Urothelium cell line (cell line): ENCODE measurements at regions not wholly inside any gene's neighbourhood (a gene's known extent, or its start where the extent isn't known, plus 50 kb on each side); places are given as distances from the start of the nearest gene placed in this dataset.

Source experiments
- DNase-seq: peaks from one replicate; pipeline ENCODE4 v3.0.0; 2011; ENCODE audit warnings: low spot score, mixed read lengths
- FAIRE-seq: peaks from 2 replicates; lab custom pipeline; 2011; peaks lifted over from hg19 to GRCh38; lab: Jason Lieb, UNC

GRCh38 chr7:22962775-22963350 lies 51.1 kb downstream of the HYCC1 start:
- FAIRE-seq = no peak
- DNase-seq = no peak

DNA sequence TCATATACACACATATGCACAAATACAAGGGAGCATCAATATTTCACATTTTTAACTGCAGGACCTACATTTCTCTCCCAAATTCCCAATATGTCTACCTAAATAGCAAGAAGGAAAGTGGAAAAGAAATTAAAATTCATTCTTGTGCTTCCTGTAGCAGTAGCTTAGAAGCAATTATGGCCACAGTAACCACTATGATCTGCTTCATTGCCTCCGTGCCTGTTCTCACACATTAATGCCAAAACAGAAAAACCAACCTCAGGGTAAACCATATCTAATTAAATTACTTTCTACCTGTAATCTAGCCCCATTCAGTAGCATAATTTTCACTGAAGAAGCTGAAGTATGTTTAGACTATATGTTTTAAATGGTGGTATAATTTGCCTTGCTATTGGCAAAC lies 55.2 kb downstream of the HYCC1 start:
- FAIRE-seq (peak; percentile 9), DNase-seq (no peak)

DNA sequence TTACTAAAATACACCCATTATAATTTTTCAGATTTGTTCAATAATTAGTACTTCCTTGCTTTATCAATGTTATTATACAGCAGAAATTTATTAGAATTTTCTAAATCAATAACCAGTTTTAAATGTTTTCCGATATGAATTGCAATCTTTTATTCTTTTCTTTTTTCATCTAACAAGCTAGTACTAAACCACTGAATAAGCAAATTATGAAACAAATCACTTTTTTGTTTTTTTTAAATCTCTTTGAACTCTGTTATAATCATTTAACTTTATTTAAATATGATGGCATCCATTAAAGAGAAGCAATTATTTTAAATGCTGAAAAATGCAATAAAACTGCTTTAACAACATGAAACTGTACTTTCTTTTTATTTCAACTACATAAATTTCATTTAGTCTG lies 59.7 kb downstream of the HYCC1 start:
- FAIRE-seq = no peak
- no peak for DNase-seq

GRCh38 chr7:22952306-22953015 lies 61.5 kb downstream of the HYCC1 start:
- no peak for FAIRE-seq
- no peak for DNase-seq

- no peak for DNase-seq
- no peak for FAIRE-seq
Measured at GRCh38 chr7:22949944-22950343, 64.0 kb downstream of the HYCC1 start.

DNA sequence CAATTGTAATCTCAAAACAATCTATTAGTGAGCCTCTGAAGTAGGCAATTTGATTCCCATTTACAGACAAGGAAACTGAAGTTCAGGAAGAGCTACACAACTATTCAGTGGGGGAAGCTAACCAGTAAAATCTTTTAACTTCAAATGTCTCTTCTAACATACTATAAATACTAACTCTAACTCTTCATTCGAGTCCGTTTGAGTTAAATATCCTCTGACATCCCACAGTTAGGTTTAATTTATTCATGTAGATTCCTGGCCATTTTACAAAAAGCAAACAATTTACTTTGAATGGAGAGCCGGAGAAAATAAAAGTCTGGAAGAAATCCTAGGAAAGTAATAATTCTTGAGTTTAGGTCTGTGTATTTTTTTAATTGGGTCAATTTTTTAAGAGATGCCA lies 64.7 kb downstream of the HYCC1 start:
- no peak for FAIRE-seq

DNA sequence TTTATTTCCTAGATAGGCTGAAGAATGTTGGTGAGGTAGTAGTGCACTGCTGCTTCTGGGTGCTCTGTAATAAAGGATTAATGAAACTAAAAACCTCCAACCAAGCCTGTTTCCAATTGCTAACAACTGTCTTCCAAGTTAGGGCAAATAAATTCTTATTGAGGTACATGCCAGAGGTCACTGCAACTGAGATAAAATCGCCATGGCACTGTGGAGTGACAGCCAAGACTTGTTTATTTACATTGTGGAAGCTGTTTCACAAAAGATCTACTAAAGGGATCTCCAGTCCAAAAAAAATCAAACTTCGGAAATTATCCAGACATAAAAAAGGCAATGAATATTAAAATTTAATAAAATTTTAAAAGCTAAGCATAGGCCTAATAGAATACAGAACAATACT lies 65.2 kb downstream of the HYCC1 start:
- DNase-seq (no peak), FAIRE-seq (no peak)

More for the DNA sequence above, 64.7 kb downstream of the HYCC1 start:
- DNase-seq = no peak

- FAIRE-seq = no peak
- no peak for DNase-seq
Measured at GRCh38 chr7:22945584-22945983, 68.3 kb downstream of the HYCC1 start.

DNA sequence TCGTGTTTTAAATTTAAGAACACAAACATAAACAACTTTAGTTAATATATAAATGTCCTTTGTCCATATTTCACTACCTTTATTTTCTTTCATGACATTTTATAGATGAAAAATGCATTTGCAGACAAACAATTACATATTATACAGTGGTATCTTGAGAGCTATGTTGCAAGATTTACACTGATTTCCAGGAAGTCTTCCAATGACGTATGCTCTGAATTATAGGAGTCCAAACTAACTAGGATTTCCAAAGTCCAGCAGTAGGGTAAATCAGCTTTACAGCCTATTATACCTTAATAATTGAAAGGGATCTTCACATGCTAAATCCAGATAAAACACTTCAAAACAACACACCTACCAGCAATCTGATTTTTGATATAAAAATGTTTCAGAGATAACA lies 69.4 kb downstream of the HYCC1 start:
- DNase-seq (no peak), FAIRE-seq (no peak)

GRCh38 chr7:22944022-22944421 lies 69.9 kb downstream of the HYCC1 start:
- no peak for DNase-seq
- FAIRE-seq = no peak

- FAIRE-seq = no peak
Measured at GRCh38 chr7:22942191-22942590, 71.7 kb downstream of the HYCC1 start.

DNA sequence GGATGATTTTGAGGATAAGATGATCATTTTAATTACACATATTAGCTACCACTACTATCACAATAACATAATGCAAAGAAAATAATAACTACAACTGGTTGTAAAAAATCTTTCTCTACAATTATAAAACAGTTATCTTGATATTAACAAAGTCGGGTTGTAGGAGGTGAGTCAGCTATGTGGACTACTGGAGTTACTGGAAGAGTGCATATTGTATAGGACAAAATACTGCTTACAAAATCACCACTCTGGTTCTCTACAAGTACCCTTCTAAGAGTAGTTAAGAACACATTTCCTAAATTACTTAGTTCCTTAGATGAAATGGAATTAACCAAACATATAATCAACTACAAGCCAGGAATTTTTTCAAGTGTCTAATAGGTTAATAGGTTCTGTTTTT lies 74.1 kb downstream of the HYCC1 start:
- FAIRE-seq (no peak), DNase-seq (no peak)

More at GRCh38 chr7:22942191-22942590, 71.7 kb downstream of the HYCC1 start:
- no peak for DNase-seq

DNA sequence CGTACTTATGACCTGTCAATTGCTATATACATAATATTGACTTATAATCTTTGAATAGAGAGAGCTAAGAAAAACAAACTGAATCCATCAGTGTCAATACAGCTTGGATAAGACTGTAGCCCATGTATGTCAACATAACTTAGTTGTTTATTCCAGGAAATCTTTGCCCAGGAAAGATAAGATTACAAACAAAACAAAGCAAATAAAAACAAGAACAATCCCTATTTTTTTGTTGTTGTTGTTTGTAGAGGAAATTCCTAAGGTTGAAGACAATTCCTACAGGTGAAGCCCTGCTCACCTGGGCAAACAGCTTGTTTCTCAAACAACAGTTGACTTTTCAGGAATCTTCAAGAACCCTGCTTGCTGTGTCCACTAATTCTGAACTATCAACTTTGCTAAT lies 76.0 kb downstream of the HYCC1 start:
- DNase-seq (no peak), FAIRE-seq (no peak)

DNA sequence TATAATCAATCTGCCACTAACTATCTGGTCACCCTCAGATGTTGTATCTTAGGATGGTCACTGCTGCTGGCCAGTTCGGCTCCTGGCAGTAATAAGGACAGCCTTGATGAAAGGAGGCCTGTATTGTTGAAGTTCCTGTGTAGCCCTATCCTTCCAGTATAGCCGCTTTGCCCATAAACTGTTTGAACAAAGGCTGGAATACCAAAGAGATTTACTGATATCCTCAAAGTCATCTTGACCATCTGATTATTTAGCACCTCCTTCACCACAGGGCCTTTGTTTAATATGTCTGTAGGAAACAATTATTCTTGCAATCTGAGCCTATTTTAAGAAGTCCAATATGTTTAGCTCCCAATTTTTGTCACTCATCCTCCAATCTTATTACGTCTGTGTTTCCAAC lies 77.7 kb downstream of the HYCC1 start:
- FAIRE-seq = no peak
- DNase-seq = no peak

DNA sequence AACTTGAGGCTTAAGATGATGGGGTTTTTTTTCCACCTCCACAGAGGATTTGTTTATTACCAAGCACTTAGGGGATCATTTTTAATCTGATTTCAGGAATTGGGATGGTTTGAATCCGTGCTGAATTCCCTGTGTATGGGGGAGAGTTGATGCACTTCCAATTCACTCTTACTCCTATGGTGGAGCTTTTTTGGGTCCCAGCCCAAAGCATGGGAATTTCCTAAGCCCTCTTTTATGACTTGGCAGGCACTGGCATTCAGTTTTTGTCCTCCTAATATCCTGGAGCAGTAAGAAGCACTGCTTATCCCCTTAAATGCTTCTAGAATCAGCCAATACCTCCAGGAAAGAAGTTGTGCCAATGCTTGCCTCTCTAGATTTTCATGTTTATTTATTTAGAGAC lies 78.7 kb downstream of the HYCC1 start:
- no peak for DNase-seq
- FAIRE-seq = no peak

DNA sequence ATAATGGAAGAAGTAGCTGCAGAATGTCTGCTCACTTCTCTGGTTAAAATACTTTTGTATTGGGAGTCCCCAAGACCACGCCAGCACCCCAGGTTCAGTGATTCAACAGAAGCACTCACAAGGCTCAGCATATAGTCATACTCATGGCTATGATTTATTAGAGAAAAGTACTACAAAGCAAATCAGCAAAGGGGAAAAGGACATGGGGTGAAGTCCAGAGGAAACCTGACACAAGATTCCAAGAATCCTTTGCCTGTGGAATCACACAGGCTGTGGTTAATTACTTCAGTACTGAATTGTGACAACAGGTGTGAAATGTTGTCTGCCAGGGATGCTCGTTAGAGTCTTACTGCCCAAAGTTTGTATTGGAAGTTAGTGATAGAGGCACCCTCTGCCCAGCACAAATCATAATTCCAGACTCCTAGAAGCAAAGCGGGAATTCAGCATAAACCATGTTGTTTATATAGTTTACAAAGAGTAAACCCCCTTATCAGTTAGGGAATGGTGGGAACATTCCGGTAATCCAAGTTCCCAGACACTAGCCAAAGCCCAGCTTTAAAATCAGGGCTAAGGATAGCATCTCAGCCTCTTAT lies 79.4 kb downstream of the HYCC1 start:
- FAIRE-seq (no peak), DNase-seq (no peak)

- no peak for FAIRE-seq
- DNase-seq = no peak
Measured at GRCh38 chr7:22934023-22934422, 79.9 kb downstream of the HYCC1 start.

DNA sequence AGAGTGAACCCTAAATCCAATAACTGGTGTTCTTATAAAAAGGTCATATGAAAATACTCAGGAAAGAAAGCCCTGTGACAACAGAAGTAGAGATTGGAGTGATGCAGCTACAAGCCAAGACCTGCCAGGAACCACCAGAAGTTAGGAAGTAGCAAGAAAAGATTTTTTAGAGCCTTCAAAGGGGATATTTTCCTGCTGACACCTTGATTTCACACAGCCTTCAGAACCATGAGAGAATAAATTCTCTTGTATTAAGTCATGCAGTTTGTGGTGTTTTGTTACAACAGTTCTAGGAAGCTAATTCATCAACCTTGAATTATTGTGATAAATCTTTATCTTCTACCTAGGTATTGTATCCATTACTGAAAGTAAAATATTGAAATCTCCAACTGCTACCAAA lies 81.0 kb downstream of the HYCC1 start:
- FAIRE-seq (no peak), DNase-seq (no peak)

DNA sequence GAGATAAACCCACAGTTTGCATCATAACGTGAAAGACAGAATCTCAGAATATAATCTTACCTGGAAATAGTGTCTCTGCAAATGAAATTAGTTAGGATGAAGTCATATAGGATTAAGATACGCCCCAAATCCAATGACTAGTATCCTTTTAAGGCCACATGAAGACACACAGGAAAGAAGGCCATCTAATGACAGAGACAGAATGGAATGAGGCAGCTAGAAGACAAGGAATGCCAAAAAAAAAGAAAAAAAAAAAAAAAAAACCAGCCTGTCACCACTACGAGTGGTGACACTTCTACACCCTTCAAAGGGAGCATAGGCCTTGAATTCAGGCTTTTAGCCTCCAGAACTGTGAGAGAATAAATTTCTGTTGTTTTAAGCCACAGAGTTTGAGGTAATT lies 82.9 kb downstream of the HYCC1 start:
- FAIRE-seq (no peak), DNase-seq (no peak)

DNA sequence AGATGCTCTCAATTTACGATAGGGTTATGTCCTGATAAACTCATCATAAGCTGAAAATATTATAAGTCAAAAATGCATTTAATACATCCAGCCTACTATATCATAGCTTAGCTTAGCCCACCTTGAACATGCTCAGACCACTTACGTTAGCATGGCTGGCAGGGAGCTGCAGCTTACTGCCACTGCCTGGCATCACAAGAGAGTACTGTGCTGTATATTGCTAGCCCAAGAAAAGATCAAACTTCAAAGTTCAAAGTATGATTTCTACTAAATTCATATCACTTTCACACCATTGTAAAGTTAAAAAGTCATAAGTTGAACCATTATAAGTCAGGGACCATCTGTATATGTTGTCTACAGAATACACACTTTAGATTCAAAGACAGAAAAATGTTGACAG lies 91.6 kb downstream of the HYCC1 start:
- DNase-seq (no peak), FAIRE-seq (no peak)

- no peak for FAIRE-seq
- no peak for DNase-seq
Measured at GRCh38 chr7:22921386-22922086, 92.4 kb downstream of the HYCC1 start.

DNA sequence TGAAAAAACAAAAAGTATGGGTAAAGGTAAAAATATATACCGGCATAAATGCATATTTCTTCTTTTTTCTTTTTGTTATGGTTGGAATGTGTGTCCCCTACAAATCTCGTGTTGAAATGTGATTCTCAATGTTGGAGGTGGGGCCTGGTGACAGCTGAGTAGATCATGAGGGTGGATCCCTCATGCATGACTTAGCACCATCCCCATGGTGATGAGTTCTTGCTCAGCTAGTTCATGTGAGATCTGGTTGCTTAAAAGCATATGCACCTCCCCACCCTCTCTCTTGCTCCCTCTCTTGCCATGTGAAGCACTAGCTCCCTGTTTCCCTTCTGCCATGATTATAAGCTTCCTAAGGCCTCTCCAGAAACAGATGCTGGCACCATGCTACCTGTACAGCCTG lies 93.3 kb downstream of the HYCC1 start:
- DNase-seq (no peak), FAIRE-seq (no peak)
